GM19238 (cell line): ENCODE measurements at regions not wholly inside any gene's neighbourhood (a gene's known extent, or its start where the extent isn't known, plus 50 kb on each side); places are given as distances from the start of the nearest gene placed in this dataset.
A peak's percentile ranks its signal among the peaks of the same experiment; 100 is the strongest.

Source experiments
- DNase-seq: peaks from one replicate; pipeline ENCODE4 v3.0.0; 2011; ENCODE audit warnings: low spot score; ENCODE audit not compliant: insufficient read length

DNA sequence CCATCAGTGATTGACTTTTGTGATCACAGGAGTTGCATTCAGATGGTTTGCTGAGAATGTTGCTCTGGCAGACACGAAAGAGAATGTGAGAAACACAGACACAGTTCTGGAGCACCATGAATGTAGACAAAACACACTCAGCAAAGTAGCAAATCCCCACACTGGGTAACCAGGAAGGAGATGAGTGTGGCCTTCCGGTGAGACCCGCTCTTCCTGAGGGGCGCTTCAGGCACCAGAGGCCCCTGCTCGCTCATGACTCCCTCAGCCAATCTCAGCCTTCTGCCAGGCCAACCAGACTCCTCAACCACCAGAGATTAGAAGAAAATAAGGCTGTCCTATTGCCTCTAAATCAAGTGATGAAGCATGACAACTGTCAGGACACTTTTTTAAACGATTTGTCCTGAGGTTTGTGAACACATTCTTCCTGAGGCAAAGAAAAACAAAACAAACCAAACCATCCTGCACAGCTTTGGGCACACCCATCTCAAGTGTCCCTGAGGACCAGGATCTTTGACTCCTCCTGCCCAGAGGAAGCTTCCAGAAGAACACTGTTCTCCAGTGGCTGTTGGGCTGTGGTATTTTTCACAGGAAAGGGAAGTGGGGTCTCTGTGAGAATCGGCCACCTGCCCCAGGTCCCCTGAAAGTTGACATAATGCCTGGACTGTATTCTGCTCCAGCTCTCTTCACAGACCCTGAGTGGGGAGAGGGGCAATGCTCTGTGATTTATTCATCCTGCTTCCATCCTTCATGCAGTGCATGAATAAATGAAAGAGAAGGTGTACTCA is 152.8 kb downstream of the BCL11A start:
- peak; percentile 21 for DNase-seq

DNA sequence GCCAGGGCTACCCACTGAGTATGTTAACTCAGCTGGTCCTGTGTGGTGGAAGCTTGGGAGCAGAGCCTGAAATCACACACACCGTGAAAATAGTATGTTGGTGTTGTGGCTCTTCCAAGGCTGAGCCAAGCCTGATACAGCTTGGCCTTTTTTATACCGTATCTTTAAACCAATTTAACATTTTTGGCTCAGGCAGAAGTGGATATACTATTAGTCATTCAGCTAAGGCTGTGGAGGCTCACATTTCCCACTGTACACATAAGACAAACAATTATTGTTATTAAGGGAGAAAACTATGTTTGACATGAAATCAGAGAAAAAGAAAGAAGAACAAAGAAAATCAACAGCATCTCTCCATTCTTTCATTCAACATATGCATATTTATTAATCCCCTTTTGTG is 159.0 kb downstream of the BCL11A start:
- no peak for DNase-seq

GRCh38 chr2:60391649-60392375 is 161.6 kb downstream of the BCL11A start:
- DNase-seq = no peak

GRCh38 chr2:60391230-60391629 is 162.2 kb downstream of the BCL11A start:
- no peak for DNase-seq

GRCh38 chr2:60386436-60386835 is 167.0 kb downstream of the BCL11A start:
- DNase-seq = no peak

DNA sequence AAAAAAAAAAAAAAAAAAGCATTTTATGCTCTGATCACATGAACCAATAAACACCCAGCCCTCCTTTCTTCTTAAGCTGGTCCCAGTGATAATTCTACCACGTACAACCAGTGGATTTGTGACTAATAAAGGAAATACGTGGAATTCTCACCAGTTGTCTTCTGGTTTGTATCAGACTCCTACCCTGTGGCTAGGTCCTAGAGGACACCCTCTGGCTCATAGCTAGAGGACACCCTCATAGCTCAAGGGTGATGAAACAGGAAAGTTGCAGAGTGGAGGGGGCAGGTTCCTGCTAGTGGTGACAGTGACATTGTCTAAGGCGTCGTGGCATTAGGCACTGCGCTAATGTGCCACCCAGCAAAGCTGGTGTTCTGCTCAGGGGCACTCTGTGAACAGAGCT is 167.8 kb downstream of the BCL11A start:
- DNase-seq = no peak

DNA sequence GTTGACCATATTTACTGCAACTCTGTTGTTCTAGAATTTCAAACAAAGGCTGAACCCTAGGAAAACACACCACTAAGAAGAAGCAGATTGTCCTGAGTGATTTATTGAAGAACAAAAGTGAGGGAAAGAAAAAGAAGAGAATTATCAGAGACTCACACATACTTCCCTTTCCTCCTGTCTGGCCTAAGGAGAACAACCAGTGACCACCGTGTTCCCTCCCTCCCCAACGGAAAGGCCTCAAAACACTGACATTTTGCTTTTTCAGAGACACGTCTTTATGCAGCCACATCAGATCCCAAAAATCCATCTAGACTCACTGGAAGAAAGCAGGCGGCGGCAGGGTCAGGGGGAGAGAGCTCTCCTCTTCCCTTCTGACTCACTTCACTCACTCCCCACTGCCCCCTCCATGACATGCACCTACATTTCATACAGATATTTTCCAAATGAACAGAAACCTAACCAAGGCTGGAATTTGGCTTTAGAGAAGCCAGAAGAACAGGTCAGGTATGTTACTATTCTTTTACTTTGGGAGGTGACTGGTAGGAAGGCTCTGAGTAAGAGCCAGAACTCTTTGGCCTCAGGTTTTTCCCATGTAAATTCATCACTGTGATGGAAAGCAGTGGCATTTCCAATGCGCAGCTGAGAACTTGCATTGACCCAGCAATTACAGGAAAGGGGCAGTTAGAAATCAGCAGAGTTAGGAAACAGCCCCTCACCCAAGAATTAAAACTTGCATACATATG is 169.9 kb downstream of the BCL11A start:
- DNase-seq = no peak

GRCh38 chr2:60380411-60380810 is 173.0 kb downstream of the BCL11A start:
- DNase-seq = no peak

DNA sequence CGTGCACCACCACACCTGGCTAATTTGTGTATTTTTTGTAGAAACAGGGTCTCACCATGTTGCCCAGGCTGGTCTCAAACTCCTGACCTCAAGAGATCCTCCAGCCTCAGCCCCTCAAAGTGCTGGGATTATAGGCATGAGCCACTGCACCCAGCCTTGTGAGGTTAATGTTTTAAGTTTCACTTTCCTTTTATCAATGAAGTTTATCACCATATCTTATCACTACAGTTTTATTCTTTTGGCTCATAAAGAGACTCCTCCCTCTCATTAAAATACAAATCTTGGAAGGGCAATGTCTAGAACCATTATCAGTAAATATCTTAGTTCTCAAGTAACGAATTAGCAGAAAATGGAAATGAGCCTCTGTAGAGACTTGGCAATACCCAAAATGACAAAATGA is 173.8 kb downstream of the BCL11A start:
- no peak for DNase-seq

GRCh38 chr2:60379216-60379615 is 174.2 kb downstream of the BCL11A start:
- no peak for DNase-seq

- no peak for DNase-seq
Observed at GRCh38 chr2:60377825-60378224, 175.6 kb downstream of the BCL11A start.

DNA sequence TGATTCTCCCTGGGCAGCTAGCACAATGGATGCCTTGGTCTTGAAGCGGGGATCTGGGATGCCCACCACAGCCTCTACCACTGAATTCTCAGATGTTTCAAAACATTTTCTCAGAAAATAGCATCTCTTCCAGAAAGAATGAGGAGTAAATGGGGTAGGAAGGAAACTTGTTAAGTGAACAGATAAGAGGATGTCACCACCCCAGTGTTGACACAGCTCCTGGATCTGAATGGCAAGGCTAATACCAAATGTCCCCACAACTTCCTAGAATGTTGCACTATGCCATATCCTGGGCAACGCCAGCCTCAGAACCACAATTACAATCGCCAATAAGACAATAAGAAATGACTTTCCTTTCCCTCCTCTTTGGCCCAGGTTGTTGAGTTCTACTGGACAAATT is 177.2 kb downstream of the BCL11A start:
- DNase-seq = no peak

DNA sequence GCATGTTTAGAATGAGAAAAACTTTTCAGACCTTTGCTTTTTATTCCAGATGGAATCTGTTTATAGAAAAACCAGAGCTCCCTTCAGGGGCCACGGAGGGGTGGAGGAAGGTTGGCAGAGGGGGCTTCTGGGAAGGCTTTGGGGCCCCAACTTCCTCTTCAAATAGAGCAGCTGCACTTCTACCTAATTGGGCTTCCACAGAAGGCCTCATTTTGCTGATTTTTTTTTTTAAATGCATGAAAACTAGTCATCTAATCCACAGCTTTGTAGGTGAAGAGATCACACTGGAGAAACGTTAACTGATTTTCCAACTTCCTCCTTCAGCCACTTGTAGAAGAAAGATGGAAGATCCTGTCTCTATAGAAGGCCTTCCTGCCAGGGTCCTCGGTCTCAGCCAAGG is 181.8 kb downstream of the BCL11A start:
- DNase-seq = no peak

GRCh38 chr2:60371219-60371618 is 182.2 kb downstream of the BCL11A start:
- DNase-seq = no peak

DNA sequence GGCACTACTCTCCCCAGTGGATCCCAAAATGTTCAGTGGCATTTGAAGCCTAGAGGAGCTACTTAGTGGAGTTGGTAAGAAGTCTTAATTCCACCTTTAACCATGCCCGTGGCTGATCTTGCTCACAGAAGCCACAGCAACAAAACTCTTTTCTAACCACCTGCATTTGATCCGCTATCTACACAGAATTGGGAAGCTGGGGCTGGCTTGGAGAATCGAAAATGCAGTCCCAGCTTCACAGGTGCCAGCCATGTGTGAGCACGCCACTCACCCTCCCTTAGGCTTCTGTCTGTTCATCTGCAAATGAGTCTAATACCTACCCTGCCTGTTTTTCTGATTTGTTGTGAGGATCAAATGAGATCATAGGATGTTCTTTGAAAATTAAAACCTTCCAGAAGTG is 182.6 kb downstream of the BCL11A start:
- DNase-seq = no peak

GRCh38 chr2:60368456-60368855 is 185.0 kb downstream of the BCL11A start:
- DNase-seq = no peak

- no peak for DNase-seq
Observed at GRCh38 chr2:60366135-60366712, 187.2 kb downstream of the BCL11A start.

DNA sequence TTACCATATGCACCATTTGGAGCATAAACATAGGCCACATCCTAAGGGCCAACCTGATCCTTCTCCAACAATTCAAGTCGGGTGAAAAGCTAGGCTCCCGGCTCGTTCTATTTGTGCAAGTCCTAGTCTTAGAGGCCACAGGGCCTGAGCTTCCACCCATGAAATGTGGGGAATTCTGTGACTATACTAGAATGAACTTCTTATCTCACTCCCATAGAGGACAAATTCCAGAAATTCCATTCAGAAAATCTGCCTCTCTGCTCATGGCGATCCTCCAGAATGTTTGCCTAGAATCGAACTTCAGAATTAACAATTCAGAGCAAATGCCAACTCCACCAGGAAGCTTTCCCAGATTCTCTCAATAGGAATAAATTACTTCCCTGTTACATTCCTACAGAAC is 187.9 kb downstream of the BCL11A start:
- DNase-seq = no peak

- no peak for DNase-seq
Observed at GRCh38 chr2:60364491-60364890, 189.0 kb downstream of the BCL11A start.

DNA sequence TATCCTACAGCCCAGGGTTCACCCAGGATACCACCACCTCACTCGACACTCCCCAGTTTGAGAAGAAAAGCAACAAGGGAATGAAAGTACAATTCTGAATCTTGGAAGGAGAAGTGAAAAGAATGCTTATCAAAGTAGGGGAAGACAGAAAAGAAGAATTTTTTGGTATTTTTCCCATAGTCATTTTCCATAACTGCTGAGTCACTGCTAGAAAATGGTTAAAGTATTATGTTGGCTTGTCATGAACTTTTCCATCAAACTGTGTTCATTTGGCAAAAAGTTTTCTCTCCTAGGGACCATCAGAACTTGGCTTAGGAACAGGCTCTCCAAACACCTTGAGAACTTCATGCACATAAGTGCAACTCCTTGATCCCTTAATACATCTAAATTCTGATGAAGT is 192.0 kb downstream of the BCL11A start:
- no peak for DNase-seq

DNA sequence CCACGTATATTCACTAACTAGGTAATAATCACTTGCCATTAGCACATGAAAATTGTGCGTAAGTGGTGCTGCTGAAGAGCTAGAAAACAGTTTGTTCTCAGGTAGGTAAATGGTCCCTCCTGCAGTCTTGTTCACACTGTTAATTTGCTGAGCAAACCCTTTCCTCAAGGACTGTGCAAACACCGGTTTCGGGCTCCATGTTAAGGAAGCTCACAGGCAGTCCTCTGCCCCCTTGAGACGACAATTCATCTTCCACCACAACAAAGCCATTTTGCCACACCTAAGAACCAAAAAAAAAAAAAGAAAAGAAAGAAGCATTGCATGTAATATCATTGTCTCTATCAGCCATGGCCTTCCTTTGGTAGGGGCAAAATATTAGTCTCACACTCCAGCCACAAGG is 193.9 kb downstream of the BCL11A start:
- DNase-seq = no peak

DNA sequence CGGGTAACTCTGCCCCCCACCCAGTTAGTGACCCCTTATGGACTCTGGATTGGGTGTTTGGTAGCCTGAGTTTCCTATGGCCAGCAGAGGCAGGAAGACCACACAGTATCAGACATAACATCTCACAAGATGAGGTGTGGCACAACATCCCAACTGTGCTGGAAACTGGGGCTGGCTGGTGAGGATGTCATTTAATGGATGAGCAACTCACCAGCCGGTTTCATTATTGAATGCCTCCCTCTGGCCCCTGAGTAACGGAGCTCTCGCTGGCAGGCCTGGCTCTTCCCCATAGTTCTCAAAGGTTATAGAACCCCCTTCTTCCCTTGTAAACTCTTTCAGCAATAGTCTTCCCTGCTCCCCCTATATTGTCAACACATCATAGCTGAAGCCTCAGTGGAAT is 195.0 kb downstream of the BCL11A start:
- DNase-seq = no peak
